HG03521 (cell line): ENCODE measurements at regions not wholly inside any gene's neighbourhood (a gene's known extent, or its start where the extent isn't known, plus 50 kb on each side); places are given as distances from the start of the nearest gene placed in this dataset.

Experiments
- ATAC-seq: cut with Tn5 transposase; IDR thresholded peaks from one replicate; pipeline ENCODE4 v1.9.1; 2021; ENCODE audit warnings: mild to moderate bottlenecking, moderate library complexity; ENCODE audit not compliant: unreplicated experiment

GRCh38 chr12:92369056-92369455, 223.4 kb upstream of the BTG1 start:
- ATAC-seq = no peak

- no peak for ATAC-seq
These were observed 220.2 kb upstream of the BTG1 start for GRCh38 chr12:92365836-92366235.

GRCh38 chr12:92365333-92365732, 219.7 kb upstream of the BTG1 start:
- no peak for ATAC-seq

DNA sequence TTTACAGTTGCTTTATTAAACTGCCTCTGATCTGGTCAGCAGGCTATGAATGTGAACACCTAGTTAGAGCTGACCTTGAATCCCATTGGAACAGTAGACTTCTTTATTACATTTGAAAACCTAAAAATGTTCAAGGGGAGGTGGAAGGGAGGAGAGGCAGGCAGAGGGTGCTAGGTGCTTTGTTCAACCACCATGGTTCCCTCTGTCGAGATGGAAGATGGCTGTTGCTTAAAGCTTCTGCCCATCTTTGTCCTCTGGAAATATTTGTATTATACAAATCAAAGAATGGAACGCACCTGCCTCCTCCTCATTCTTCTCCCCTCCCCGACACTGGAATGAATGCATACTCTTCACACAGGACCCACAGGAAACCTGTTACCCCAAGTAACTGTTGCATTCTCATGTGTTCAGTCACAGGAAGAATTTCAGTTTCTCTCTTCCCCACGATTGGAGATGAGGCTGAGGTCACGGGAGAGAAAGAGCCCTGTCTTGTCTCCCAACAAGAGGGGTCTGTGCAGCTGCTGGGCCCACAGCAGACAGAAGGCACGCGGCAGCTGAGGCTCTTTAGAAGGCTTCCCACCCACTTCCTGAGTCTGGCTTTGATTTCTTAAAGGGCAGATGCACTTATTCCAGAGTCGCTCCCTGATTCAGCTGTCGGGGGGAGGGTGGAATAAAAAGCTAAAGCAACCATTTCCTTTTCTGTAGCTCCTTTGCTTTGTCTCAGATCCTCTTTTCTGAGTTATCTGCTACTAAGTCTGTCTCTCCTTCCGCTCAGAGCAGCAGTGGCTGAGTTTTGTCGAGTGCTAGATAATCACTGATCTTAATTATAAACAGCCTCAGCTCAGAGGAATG, 217.9 kb upstream of the BTG1 start:
- ATAC-seq = peak; percentile 66

- peak; percentile 27 for ATAC-seq
These were observed 217.1 kb upstream of the BTG1 start for GRCh38 chr12:92362785-92363184.

DNA sequence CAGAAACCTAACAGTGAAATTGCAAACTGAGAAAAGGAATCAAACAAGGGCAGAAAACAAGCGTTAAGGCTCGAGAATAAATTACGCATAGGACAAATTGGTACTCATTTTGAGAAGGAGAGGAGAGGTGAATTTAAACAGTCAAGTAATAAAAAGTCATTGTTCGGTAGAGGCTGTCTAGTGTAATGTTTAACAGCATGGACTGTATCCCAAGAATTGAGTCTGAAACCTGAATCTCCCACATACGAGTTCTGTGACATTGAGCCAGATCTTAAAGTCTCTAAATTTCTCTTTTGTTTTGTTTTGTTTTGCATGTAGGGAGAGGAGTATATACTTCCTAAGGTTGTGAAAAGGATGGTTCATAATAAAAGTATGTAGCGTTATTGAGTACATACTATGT, 216.5 kb upstream of the BTG1 start:
- ATAC-seq = no peak

DNA sequence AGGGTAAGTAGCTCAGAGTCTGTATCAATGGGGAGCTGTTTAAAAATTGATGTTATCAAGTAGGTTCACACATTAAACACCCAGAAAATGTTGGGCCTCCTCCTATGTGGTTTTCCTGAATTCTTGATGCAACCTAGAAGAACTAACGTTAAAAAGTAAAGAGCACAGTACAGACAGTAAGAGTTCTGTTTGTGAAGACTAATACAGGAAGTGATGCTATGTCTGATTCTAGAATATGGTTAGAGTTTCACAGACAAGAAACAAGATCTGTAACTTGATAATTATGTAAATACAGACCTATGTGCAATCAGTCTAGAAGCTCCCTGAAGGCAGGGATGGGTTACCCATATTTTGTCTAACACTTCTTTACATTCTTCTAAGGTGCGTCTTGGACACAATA, 214.9 kb upstream of the BTG1 start:
- ATAC-seq = no peak

DNA sequence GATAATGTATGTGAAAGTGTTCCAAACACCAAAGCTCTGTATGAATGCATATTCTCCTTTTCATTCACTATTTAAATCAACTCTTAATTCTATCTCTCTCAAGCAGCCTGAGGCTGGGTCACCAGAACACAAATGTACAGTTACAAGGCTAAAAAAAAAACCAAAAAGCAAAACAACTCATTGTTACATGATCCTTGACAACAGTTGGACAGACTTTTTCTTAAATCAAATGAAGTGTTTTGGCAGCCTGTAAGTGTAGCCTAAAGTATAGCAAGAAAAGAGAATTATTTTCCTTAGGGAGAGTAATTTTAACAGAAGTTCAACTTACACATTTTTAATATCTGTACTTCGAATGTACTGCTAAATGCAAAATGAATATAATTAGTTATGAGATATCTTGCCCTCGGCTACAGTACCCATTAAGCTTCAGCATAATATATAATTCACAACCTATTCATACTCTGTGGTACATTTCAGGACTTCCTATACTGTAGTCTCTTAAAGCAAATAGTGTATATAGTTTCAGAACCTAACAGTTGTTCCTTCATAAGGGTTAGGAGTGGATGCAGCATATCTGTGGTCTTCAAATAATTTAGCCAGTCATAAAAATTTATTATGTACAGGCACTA, 214.0 kb upstream of the BTG1 start:
- no peak for ATAC-seq

- no peak for ATAC-seq
These were observed 212.1 kb upstream of the BTG1 start for GRCh38 chr12:92357584-92358261.

GRCh38 chr12:92356425-92356824, 210.8 kb upstream of the BTG1 start:
- ATAC-seq = no peak

GRCh38 chr12:92349635-92350034, 204.0 kb upstream of the BTG1 start:
- ATAC-seq = no peak

- ATAC-seq = no peak
These were observed 196.9 kb upstream of the BTG1 start for GRCh38 chr12:92342574-92342973.

GRCh38 chr12:92341065-92341668, 195.5 kb upstream of the BTG1 start:
- no peak for ATAC-seq

DNA sequence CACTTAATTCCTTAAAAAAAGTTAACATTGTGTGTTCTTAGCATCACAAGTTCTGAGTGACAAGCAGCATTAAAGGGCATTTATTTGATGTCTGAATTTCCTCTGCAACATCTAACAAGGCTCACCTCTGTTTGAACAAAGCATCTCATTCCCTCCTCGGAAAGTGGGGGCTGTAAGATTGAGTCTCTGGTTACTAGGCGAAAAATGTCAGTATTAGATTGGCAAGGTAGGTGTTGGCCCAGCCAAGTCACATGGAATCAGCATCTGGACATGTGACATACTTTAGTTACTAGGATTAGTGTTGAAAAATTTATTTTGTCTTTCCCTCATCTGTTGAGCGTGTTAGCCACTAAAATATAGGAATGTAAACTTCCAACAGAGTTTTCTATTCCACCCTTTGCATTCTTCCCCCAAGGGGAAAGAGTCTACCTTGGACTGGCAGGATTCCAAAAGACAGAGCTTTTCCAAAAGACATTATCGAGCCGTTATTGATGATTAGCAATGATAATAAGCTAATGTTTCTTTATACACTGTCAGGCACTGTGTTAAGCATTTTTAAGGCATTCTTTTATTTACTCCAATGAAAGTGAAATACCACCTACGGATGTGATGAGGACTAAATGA, 194.9 kb upstream of the BTG1 start:
- ATAC-seq = no peak

- ATAC-seq = no peak
These were observed 194.4 kb upstream of the BTG1 start for GRCh38 chr12:92340003-92340402.

- no peak for ATAC-seq
These were observed 193.7 kb upstream of the BTG1 start for GRCh38 chr12:92339198-92339821.

DNA sequence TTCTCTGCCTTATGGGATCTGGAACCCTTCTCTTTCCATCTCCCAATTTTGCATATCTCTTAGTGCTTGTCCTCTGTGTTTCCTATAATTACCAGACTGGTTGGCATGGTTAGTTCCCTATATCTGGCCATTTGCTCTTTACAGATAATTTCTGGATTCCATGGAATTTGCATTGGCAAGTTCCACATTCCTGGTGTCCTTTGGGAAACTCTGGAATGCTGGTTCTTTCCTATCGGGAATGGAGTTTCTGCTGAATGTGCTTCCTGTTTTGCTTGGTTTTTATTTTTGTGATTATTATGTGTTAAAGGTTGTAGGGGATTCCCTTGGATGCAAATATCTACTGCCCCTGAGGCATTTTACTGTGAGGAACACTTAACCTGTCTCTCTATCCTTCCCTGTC, 193.0 kb upstream of the BTG1 start:
- no peak for ATAC-seq

DNA sequence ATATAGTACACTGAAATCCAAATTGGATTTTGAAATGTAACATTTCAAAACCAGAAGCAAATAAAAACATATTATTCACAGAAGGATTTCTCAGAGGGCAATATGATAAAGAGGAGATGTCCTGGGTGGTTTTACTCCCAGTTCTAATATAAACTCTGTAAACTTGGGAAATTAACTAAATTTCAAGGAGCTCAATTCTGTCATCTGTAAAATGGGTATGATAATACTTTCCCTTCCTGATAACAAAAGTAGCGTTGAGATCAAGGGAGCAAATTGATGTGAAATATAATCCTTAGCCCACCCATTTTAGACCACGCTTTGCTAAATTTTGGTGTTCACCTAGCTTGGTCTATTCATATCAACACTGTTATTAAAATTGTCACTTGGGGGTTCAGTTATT, 192.5 kb upstream of the BTG1 start:
- ATAC-seq = no peak

DNA sequence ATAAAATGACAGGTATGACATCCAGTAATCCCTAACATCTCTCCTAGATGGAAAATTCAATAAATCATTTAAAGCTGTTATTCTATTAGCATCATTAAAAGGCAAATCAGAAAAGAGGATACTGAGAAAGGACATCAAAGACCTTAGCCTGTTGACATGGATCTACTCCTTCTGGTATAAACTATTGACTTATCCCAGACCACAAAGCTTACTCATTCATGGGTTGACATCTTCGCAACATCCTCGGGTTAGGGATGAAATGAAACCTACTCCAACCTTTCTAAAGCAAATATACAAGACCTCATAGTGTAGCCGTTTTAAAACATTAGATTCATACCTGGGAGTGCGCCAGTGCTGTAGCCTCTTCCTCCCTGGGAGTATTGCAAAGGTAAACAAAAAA, 191.5 kb upstream of the BTG1 start:
- ATAC-seq = no peak

DNA sequence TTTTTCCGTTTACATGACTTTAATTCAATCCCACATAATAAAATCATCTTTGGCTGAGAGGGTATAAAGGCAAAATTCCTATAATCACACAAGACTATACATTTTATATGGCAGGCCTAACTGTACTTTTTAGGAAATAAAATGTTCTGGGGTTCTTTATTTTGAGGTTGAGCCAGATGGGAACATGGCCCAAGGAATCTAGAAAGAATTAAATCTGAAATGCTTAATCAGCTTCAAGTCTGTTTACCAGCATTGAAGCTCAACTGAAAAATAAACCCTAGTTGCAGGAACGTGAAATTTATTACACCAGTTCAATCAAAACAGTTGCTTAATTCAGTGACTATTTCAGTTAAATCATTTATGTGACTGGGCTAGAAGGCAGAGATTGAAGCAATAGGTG, 191.0 kb upstream of the BTG1 start:
- no peak for ATAC-seq

DNA sequence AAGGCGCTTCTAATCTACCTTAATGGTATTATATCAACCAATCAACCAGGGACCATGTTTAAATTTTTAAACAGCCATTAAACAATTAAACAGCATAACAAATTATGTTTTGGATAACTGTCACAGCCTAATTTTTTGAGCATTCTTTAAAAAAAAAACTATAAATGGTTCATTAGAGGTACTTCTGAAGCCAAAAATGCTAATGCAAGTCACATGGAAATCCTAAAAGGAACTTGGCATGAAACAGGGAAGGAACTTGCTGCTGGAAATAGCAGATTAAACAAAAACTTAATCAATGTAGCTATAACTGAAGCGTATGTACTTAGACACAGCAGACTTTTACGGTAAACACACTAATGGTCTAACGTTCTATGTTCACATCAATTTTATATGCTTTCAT, 190.2 kb upstream of the BTG1 start:
- no peak for ATAC-seq
